ENCODE measurements at regions not wholly inside any gene's neighbourhood (a gene's known extent, or its start where the extent isn't known, plus 50 kb on each side); places are given as distances from the start of the nearest gene placed in this dataset.

DNA sequence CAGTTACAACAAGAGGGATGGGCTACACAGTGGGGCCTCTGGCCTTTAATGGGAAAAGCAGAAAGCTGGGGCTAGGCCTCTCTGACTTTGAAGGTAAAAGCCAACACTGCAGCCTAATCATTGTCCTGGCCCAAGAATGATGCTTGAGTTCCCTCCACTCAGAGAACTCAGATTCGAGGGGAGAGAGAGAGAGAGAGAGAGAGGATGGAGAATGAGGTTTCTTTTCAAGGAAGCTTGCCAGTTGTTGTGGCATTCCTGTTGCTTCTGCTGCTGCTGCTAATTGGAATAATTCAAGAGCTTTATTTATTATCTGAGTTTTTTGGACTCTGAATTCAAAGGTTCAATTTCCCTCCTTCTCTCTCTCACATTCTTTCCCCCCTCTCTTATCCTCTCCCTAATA is 144.6 kb upstream of the IRX6 start:
- TF ChIP-seq, protein P1, sequence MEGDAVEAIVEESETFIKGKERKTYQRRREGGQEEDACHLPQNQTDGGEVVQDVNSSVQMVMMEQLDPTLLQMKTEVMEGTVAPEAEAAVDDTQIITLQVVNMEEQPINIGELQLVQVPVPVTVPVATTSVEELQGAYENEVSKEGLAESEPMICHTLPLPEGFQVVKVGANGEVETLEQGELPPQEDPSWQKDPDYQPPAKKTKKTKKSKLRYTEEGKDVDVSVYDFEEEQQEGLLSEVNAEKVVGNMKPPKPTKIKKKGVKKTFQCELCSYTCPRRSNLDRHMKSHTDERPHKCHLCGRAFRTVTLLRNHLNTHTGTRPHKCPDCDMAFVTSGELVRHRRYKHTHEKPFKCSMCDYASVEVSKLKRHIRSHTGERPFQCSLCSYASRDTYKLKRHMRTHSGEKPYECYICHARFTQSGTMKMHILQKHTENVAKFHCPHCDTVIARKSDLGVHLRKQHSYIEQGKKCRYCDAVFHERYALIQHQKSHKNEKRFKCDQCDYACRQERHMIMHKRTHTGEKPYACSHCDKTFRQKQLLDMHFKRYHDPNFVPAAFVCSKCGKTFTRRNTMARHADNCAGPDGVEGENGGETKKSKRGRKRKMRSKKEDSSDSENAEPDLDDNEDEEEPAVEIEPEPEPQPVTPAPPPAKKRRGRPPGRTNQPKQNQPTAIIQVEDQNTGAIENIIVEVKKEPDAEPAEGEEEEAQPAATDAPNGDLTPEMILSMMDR (IDR thresholded peaks at IDR 0.05) = no peak
- TF ChIP-seq POLR2A (IDR thresholded peaks at IDR 0.05) = no peak
